ENCODE measurements at regions not wholly inside any gene's neighbourhood (a gene's known extent, or its start where the extent isn't known, plus 50 kb on each side); places are given as distances from the start of the nearest gene placed in this dataset.

DNA sequence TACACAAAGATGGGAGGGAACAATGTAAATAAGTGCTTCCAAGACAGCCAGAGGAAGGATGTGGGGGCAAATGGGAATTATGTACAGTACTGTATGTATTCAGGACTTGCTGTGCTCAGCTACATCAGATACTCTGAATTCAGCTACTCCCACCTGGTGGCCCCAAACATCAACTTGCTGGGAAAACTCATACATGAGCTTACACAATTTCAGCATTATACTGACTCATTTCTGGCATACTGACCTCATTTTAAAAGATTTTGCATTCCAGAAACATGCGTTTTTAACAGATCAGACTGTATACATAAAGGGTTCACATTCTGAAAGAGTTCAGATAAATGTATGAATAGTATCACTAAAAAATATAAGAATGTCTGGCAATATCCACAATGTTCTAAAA, 59.7 kb downstream of the GPX5 start:
- no peaks in the 10 kb centered on the region for H3K27me3 ChIP-seq
- peak; percentile 59 for DNase-seq (ENCODE audit: low spot score)
- H4K20me1 ChIP-seq (ENCODE audit: insufficient read depth, poor library complexity, severe bottlenecking), result no peaks in the 10 kb centered on the region
- no peak overlapping the region for H3K4me3 ChIP-seq
- no peaks in the 10 kb centered on the region for H3K9me2 ChIP-seq (replicated peaks; ENCODE audit: insufficient read depth)
- 38% methylated on average over 1 of the region's 1 CpG for WGBS (ENCODE audit: low lambda C conversion rate, missing lambda C conversion rate)
- H3K4me2 ChIP-seq, result peak overlapping the region; percentile 82
- no peak overlapping the region for H2AFZ ChIP-seq
- no peaks in the 10 kb centered on the region for H3K9me3 ChIP-seq (ENCODE audit: low read depth)
- peaks cover 21% of the 10 kb centered on the region for H3K4me1 ChIP-seq (ENCODE audit: insufficient read depth)
- H3K36me3 ChIP-seq (replicated peaks; ENCODE audit: insufficient read depth, low read depth), result no peaks in the 10 kb centered on the region
- H3K27ac ChIP-seq, result no peak overlapping the region
- TF ChIP-seq, protein P1, sequence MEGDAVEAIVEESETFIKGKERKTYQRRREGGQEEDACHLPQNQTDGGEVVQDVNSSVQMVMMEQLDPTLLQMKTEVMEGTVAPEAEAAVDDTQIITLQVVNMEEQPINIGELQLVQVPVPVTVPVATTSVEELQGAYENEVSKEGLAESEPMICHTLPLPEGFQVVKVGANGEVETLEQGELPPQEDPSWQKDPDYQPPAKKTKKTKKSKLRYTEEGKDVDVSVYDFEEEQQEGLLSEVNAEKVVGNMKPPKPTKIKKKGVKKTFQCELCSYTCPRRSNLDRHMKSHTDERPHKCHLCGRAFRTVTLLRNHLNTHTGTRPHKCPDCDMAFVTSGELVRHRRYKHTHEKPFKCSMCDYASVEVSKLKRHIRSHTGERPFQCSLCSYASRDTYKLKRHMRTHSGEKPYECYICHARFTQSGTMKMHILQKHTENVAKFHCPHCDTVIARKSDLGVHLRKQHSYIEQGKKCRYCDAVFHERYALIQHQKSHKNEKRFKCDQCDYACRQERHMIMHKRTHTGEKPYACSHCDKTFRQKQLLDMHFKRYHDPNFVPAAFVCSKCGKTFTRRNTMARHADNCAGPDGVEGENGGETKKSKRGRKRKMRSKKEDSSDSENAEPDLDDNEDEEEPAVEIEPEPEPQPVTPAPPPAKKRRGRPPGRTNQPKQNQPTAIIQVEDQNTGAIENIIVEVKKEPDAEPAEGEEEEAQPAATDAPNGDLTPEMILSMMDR (IDR thresholded peaks at IDR 0.05; ENCODE audit: poor library complexity), result peak; percentile 21
- TF ChIP-seq EZH2 (IDR thresholded peaks at IDR 0.05; ENCODE audit: borderline replicate concordance), result no peak
- H3K79me2 ChIP-seq, result peaks cover 35% of the 10 kb centered on the region

DNA sequence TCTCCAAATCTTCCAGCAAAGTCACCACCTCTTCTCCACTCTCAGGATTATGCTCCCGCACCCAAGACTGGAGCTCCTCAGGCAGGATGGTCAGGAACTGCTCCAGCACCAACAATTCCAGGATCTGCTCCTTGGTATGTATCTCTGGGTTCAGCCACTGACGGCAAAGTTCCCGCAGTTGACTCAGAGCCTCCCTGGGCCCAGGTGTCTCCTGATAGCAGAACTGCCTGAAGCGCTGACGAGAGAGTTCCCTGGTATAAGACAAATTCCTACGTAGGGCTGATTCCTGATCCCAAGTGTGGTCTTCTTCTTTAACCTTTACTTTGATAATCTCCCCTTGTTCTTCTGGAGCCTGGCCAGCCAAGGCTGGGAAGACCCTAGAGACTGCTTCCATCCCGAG, 60.6 kb downstream of the GPX5 start:
- H3K27ac ChIP-seq, result peak overlapping the region; percentile 92

DNA sequence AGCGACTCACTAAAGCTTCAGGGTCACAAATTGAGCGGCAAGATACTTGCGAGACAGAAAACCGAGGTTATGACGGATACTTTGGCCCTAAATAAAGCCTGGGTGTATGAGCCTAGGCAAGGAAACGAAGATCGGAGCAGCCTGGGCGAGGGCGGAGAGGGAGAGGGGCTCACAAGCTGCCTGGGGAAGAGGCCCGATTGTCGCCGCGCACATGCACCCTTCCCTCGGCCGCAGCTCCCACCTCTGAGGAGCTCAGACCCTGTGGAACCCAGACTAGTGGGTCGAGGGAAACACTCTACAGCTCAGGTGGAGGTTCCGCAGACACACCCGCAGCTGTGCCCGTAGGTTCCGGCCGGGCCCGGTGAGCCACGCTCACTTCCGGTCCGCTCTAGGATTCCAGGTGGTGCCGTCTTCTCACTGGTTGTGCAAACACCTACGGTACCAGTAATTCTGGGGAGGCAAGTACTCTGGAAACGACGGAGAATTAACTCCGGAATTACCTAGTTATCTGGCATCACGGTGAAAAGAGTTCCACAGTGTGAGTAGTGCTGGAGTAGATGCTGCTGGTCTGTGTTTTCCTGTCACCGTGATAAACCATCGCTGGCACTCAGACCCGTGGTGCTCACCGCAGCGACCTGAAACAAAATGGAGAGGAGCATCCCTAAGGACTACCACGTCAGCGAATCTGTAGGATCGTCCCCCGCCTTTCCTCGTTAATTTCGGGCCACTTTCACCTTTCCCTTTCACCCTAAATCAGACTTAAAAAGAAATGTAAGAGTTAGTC, 61.5 kb downstream of the GPX5 start:
- Histone ChIP-seq H4K20me1 (ENCODE audit: insufficient read depth, poor library complexity, severe bottlenecking) (no peaks in the 10 kb centered on the region), H3K36me3 (replicated peaks; ENCODE audit: insufficient read depth, low read depth) (no peaks in the 10 kb centered on the region), H3K4me1 (ENCODE audit: insufficient read depth) (peaks cover 21% of the 10 kb centered on the region), H2AFZ (peak overlapping the region; percentile 72), H3K79me2 (peaks cover 32% of the 10 kb centered on the region), H3K27ac (peak overlapping the region; percentile 92), H3K4me3 (peak overlapping the region; percentile 66), H3K27me3 (no peaks in the 10 kb centered on the region), H3K9me3 (ENCODE audit: low read depth) (no peaks in the 10 kb centered on the region), H3K4me2 (peak overlapping the region; percentile 82), H3K9me2 (replicated peaks; ENCODE audit: insufficient read depth) (no peaks in the 10 kb centered on the region)
- TF ChIP-seq, protein P1 (IDR thresholded peaks at IDR 0.05; ENCODE audit: poor library complexity), result no peak
- TF ChIP-seq EZH2 (IDR thresholded peaks at IDR 0.05; ENCODE audit: borderline replicate concordance), result no peak
- TF ChIP-seq EZH2phosphoT487 (IDR thresholded peaks at IDR 0.05; ENCODE audit: low read depth, severe bottlenecking, unreplicated experiment), result no peak
- peak; percentile 90 for DNase-seq (ENCODE audit: low spot score)
- 1% methylated on average over 42 of the region's 42 CpGs for WGBS (ENCODE audit: low lambda C conversion rate, missing lambda C conversion rate)

More for the DNA sequence above, 60.6 kb downstream of the GPX5 start:
- no peaks in the 10 kb centered on the region for H3K36me3 ChIP-seq (replicated peaks; ENCODE audit: insufficient read depth, low read depth)
- H3K9me3 ChIP-seq (ENCODE audit: low read depth), result no peaks in the 10 kb centered on the region
- H3K4me2 ChIP-seq, result peak overlapping the region; percentile 82
- peaks cover 35% of the 10 kb centered on the region for H3K79me2 ChIP-seq
- DNase-seq (ENCODE audit: low spot score), result peak; percentile 60
- no peaks in the 10 kb centered on the region for H3K9me2 ChIP-seq (replicated peaks; ENCODE audit: insufficient read depth)
- H4K20me1 ChIP-seq (ENCODE audit: insufficient read depth, poor library complexity, severe bottlenecking), result no peaks in the 10 kb centered on the region
- H2AFZ ChIP-seq, result peak overlapping the region; percentile 72
- TF ChIP-seq EZH2phosphoT487 (IDR thresholded peaks at IDR 0.05; ENCODE audit: low read depth, severe bottlenecking, unreplicated experiment) (no peak), EZH2 (IDR thresholded peaks at IDR 0.05; ENCODE audit: borderline replicate concordance) (no peak)
- H3K4me3 ChIP-seq, result peak overlapping the region; percentile 66
- peaks cover 21% of the 10 kb centered on the region for H3K4me1 ChIP-seq (ENCODE audit: insufficient read depth)
- no peaks in the 10 kb centered on the region for H3K27me3 ChIP-seq
- 36% methylated on average over 7 of the region's 7 CpGs for WGBS (ENCODE audit: low lambda C conversion rate, missing lambda C conversion rate)

DNA sequence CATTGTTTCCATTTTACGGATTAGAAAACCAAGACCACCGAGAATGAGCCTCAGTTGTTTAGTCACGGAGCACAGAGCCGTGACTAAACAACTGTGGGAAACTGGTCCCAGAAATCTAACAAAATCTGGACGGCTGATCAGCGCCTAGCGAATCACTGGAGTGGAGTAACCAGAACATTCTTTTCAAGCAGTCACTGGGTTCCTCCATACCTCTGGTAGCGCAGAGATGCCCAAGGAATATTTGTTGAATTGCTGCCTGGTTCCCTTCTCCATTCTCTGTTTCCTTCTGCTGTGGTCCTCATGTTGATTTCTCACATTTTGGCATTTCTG, 62.0 kb downstream of the GPX5 start:
- Histone ChIP-seq H3K4me1 (ENCODE audit: insufficient read depth) (peaks cover 21% of the 10 kb centered on the region), H3K27ac (peak overlapping the region; percentile 92), H3K36me3 (replicated peaks; ENCODE audit: insufficient read depth, low read depth) (no peaks in the 10 kb centered on the region), H3K79me2 (peaks cover 28% of the 10 kb centered on the region), H3K4me2 (peak overlapping the region; percentile 82), H3K9me2 (replicated peaks; ENCODE audit: insufficient read depth) (no peaks in the 10 kb centered on the region), H3K27me3 (no peaks in the 10 kb centered on the region), H2AFZ (peak overlapping the region; percentile 72), H4K20me1 (ENCODE audit: insufficient read depth, poor library complexity, severe bottlenecking) (no peaks in the 10 kb centered on the region), H3K9me3 (ENCODE audit: low read depth) (no peaks in the 10 kb centered on the region), H3K4me3 (peak overlapping the region; percentile 66)
- TF ChIP-seq EZH2 (IDR thresholded peaks at IDR 0.05; ENCODE audit: borderline replicate concordance), result no peak
- WGBS (ENCODE audit: low lambda C conversion rate, missing lambda C conversion rate), result 13% methylated on average over 8 of the region's 8 CpGs
- peak; percentile 10 for DNase-seq (ENCODE audit: low spot score)

Data from hepatocyte (in vitro differentiated cells).